HL-60 (cell line): ENCODE measurements at regions not wholly inside any gene's neighbourhood (a gene's known extent, or its start where the extent isn't known, plus 50 kb on each side); places are given as distances from the start of the nearest gene placed in this dataset.

ENCODE experiments used
- CTCF ChIP-seq: IDR thresholded peaks from one replicate; pipeline ENCODE4 v1.5.1; 2011; ENCODE audit warnings: low read length, control low read depth, inconsistent platforms; ENCODE audit not compliant: insufficient read depth
- GABPA ChIP-seq: IDR thresholded peaks from 2 replicates; pipeline ENCODE4 v1.6.1; 2012; ENCODE audit warnings: low read depth
- POLR2AphosphoS5 ChIP-seq: IDR thresholded peaks from 2 replicates; pipeline ENCODE4 v1.6.1; 2012; ENCODE audit warnings: low read depth
- TF ChIP-seq, protein P1 (sequence below): IDR thresholded peaks from 2 replicates; pipeline ENCODE4 v1.6.1; 2012; ENCODE audit warnings: low read depth; ENCODE audit not compliant: insufficient replicate concordance

GRCh38 chr3:95254061-95254460 is 1191.2 kb downstream of the NSUN3 start:
- no peak for TF ChIP-seq CTCF
- TF ChIP-seq POLR2AphosphoS5: no peak
- no peak for TF ChIP-seq GABPA
- TF ChIP-seq, protein P1, sequence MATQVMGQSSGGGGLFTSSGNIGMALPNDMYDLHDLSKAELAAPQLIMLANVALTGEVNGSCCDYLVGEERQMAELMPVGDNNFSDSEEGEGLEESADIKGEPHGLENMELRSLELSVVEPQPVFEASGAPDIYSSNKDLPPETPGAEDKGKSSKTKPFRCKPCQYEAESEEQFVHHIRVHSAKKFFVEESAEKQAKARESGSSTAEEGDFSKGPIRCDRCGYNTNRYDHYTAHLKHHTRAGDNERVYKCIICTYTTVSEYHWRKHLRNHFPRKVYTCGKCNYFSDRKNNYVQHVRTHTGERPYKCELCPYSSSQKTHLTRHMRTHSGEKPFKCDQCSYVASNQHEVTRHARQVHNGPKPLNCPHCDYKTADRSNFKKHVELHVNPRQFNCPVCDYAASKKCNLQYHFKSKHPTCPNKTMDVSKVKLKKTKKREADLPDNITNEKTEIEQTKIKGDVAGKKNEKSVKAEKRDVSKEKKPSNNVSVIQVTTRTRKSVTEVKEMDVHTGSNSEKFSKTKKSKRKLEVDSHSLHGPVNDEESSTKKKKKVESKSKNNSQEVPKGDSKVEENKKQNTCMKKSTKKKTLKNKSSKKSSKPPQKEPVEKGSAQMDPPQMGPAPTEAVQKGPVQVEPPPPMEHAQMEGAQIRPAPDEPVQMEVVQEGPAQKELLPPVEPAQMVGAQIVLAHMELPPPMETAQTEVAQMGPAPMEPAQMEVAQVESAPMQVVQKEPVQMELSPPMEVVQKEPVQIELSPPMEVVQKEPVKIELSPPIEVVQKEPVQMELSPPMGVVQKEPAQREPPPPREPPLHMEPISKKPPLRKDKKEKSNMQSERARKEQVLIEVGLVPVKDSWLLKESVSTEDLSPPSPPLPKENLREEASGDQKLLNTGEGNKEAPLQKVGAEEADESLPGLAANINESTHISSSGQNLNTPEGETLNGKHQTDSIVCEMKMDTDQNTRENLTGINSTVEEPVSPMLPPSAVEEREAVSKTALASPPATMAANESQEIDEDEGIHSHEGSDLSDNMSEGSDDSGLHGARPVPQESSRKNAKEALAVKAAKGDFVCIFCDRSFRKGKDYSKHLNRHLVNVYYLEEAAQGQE: no peak
